ENCODE measurements at regions not wholly inside any gene's neighbourhood (a gene's known extent, or its start where the extent isn't known, plus 50 kb on each side); places are given as distances from the start of the nearest gene placed in this dataset.

- no peak for DNase-seq
Measured at GRCh38 chr6:122307577-122307976, 91.9 kb upstream of the HSF2 start.

GRCh38 chr6:122308074-122308473 is 91.4 kb upstream of the HSF2 start:
- DNase-seq = no peak

- DNase-seq = no peak
Measured at GRCh38 chr6:122315842-122316241, 83.6 kb upstream of the HSF2 start.

- no peak for DNase-seq
Measured at GRCh38 chr6:122322824-122323223, 76.6 kb upstream of the HSF2 start.

GRCh38 chr6:122323361-122323760 is 76.1 kb upstream of the HSF2 start:
- DNase-seq = no peak

- no peak for DNase-seq
Measured at GRCh38 chr6:122330315-122330714, 69.1 kb upstream of the HSF2 start.

- no peak for DNase-seq
Measured at GRCh38 chr6:122337645-122338044, 61.8 kb upstream of the HSF2 start.

- DNase-seq = no peak
Measured at GRCh38 chr6:122339661-122340060, 59.8 kb upstream of the HSF2 start.

- no peak for DNase-seq
Measured at GRCh38 chr6:122347280-122347679, 52.2 kb upstream of the HSF2 start.

GRCh38 chr6:122347751-122348150 is 51.7 kb upstream of the HSF2 start:
- no peak for DNase-seq
